HG03045 (cell line): ENCODE measurements at regions not wholly inside any gene's neighbourhood (a gene's known extent, or its start where the extent isn't known, plus 50 kb on each side); places are given as distances from the start of the nearest gene placed in this dataset.

ENCODE experiments used
- ATAC-seq: cut with Tn5 transposase; IDR thresholded peaks from one replicate; pipeline ENCODE4 v1.9.1; 2021; ENCODE audit warnings: mild to moderate bottlenecking, moderate library complexity; ENCODE audit not compliant: unreplicated experiment

DNA sequence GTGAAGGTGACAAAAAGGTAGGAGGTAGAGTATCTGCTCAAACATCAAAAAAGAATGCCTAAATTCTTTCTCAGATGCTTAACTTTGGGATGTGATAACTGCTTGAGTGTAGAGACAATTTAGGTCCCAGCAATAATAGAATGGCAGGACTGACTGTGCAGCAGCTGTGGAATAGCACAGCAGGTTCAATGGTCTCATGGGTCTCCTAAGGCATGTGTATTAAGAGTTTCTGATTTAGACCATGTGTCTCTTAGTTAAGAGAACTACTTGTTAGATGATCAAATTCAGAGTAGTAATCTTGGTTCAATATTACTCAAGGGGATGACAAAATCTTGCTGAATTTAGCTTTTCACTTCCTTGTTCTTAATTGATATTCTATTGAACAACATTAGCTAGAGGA lies 72.0 kb downstream of the ALX1 start:
- ATAC-seq = no peak

DNA sequence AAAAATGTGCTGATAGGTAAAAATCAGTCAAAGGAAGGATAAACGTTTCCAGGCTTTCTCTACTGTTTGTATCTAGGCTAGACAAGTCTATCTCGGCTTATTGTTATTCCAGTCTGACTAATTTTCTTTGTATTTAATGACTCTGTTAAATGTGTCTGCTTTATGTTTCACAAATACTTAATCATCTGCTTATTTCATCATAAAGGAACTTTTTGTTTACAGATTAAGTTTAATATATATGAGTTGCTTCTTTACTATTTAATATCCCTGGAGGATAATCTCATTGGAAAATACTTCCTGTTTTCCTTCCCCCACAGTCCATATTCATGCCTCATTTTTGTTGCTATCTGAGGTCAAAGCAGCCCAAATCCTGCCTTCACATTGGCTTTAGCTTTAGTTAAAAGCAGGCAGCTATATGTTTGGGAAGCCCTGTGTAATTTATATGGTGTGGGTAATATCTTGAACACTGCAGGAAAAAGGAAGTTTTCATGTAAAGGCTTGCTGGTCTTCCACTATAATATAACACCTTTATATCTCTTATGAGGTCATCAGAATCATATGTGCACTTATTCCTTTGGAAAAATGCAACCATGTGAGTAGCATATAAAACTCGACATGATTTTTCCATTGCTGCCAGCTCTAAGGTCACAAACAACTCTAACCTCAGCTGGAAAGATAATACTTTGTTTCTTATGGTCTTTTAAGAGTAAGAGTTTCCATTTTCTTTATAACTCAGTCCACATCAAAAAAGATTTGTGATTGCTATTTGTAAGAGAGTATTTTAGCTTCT lies 76.8 kb downstream of the ALX1 start:
- ATAC-seq = no peak

DNA sequence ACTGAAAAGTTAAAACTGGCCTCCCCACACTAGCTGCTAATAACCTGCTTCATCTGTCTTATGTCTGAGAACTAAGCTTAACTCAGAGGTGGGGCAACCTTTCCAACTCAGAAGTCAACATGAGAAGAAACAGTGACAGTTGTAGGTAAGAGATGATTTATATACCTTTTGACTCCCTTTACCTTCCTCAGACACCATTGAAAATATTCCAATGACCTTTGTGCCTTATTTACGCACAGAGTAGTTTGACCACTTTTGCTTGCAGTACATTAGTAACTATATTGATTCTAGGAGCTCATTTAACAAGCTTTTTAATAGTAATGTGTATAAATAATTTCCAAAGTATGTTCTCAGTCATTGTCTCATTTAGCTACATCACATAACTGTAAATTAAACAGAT lies 77.6 kb downstream of the ALX1 start:
- no peak for ATAC-seq

DNA sequence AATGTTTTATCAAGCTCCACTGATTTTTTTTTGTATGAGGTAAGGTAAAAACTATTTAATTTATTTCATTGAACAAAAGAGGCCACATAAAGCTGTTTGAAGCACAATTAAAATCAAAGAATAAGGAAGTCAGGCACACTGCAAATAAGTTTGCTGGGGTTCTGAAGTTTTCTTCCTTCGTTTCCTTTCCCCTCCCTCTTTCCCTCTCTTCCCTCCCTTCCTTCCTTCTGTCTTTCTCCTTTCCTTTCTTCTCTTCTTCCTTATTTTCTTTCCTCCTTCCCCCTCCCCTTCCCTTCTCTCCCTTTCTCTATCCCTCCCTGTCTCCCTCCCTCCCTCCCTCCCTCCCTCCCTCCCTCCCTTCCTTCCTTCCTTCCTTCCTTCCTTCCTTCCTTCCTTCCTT lies 78.7 kb downstream of the ALX1 start:
- ATAC-seq = no peak

DNA sequence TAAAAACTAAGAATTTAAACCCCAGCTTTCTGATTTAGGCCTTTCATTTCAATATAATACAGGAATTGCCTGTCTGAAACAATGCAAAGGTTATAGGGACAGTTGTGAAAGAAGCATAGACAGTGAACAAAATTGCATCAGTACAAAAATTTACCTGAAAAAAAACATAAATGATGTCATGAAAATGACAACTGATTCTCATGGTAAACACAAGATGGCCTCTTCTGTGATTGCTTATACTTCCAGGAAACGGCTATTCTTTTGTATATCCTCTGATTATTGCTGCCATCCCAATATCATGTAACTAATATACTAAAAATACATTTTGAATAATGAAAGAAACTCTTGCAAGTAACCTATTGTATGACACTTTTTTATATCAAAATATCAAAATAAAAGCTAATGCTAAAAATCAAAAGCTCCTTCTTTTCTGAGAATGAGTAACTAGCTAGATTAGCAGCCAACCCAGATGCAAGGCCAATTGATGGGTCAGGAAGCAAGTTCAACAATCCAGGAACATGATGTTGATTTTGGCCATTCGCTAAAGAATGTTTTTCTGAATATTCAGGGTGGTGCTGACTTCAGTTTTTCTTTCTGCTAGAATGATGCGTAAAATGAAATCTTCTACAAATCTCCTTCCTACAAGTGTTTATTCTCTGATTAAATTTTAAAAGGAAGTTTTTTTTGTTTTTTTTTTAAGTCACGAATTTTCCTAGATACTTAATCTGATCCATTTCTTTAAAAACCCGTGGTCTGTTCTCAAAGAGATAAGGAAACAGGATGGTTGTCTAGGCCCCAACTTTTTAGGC lies 83.6 kb downstream of the ALX1 start:
- ATAC-seq = no peak

DNA sequence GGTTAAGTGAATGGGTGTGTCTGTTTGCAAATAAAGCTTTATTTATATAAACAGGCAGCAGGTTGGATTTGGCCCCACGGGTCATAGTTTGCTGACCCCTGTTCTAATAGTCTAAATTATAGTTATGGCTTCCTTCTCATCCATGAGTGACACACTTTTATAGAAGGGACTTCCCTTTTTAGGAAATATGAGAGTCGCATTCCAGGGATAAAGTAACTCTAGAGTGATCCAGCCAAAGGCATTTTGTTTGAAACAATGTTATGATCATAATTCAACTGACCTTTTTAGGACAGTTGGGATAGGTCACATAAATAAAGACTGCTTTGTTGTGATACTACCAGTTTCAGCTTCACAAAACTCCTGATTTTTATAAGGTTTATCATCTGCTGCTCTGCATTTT lies 87.9 kb downstream of the ALX1 start:
- no peak for ATAC-seq

DNA sequence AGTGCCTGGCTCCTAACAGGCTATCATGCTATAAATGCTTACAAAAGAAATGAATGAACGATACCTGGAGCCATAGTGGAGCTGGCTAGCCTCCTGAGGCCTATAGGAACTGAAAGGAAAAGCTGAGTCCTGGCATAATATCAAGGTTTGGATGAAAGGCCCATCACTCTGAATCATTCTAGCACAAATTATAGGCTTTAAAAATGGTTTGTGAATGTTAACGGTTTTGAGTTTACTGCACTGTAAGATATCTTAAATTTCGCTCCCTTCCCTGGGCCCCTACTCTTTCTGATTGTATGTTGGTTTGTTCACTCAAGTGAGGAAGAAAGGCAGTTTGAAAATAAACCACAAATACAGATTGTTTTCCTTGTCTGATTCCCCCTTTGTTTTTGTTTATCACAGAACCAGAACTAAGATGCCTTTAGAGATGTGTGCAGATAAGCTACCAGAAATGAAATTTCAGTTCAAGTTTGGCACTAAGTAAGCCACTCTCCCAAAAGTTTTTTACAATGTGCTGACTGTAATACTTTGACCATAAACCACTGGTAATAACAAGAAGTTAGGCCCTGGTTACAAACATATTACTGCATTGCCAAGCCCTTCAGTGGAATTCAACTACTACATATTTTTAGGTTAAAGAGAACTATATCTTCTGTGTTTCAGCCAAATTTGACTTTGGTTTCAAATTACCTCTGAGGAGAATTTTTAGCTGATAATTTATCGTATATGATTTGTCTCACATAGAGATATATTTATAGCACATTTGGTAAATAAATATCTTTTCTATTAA lies 89.5 kb downstream of the ALX1 start:
- ATAC-seq = no peak

DNA sequence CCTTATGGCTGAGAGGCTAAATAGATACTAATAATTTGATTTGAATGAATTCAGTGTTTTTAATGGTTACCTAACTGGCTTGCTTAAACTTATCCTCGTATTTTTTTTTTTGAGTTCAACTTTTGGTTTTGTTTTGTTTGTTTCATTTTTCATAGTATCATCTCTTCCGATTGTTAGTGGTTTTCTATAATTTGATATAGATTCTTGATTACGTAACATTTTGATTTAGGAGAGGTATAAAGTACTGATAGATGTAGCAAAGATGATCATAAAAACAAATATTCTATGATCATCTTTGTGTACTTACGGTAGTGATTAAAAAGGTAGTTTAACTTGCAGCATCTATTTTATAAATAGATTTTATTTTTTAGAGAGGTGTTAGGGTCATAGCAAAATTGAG lies 93.0 kb downstream of the ALX1 start:
- no peak for ATAC-seq

DNA sequence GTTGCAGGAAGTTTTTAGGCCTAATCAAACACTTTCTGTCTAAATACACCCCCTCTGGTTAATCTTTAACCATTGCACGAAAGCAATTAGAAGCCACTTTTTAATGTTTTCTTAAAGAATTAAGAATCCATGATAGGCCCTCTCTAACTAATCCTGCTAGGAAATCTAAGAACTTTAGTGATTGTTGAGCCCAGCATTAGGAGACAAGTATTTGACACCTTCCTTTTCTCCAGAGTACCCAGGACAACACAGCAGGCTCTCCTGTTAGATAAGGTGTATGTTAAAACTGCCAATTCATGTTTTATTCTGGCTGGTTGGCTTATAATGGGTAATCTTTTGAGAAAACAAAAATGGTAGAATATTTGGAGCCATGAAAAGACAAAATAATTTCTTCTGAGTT lies 95.0 kb downstream of the ALX1 start:
- no peak for ATAC-seq

DNA sequence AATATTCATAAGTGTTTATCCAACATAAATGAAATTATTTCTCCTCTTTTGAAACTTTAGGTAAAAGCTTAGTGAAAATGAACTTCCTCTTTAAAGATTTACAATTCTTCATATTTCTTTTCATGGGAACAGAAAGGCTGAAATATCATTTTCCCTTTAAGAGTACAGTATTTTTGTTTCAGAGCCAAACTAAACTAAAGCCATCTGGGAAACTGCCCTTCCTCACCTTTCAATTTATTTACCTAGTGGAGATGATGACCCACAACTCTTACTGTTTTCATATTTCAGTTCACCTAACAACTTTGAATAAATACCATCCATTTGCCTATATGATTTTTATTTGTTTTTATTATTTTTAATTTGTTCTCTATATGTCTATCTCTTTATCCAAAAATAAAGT lies 105.4 kb downstream of the ALX1 start:
- no peak for ATAC-seq

DNA sequence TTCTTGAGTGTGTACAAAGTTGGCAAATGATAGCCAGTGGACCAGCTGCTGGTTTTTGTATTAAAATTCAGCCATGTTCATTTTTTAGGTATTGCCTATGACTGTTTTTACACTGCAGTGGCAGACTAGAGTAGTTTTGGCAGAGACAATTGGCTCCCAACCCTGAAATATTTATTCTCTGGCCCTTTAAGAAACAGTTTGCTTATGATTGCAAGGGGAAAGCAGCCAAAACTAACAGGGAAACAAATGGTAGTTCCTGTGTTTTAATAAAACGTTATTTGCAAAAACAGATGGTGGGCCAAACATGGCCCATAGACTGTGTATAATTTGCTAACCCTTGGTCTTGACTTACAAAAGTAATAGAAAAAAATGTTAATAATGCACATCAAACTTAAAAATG lies 110.2 kb downstream of the ALX1 start:
- ATAC-seq = no peak

DNA sequence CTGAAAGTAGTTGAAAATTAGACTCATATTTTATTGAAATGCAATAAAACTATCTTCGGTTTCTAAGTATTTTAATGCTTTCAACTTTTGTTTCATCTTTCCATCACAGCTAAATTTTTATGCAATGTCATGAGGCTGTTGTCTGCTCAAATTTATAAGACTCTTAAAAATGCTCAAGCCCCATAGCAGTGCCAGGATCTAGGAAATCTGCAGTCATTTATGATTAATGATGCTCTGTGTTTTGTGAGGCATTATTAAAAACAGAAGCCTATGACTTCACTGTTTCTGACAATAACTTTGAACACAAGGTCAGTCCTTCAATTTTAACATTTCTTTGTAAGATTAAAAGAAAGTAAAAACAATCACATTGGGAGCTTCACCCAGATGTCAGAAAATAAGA lies 112.5 kb downstream of the ALX1 start:
- no peak for ATAC-seq

DNA sequence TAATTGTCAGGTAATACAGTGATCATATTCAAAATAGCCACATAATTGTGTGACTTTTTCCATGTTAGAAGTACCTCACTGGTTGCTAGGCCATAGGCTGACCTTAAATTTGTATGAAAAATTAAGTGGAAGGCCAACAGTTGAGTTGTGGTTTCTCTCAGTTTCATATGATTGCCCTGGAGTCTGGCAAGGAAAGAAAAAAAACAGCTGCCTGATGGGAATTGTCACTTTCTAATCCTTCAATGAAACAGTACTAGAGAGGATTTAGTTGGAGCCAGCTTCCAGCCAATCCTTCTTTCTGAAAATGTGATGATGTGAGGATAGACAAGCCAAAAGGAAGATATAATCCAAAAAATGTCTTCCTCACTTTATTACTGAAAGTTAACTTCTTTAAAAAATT lies 113.6 kb downstream of the ALX1 start:
- no peak for ATAC-seq

DNA sequence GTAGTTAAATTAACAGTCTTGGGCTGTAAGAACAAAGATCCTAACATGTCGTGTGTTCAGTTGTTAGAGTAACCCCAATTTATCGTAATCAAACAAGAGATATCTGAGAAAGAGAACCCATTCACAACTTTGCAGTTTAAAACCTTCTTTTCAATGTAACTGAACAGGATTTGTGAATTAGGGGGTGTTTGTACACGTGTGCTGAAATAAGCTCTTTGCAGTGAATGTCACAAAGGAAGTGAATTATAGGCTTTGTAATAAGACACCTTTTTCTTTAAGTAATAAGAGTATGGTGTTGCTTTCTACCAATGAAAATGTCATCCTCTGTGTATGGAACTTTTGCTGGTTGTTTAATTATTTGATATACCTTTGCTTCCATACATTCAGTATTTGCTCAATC lies 114.0 kb downstream of the ALX1 start:
- ATAC-seq = no peak

DNA sequence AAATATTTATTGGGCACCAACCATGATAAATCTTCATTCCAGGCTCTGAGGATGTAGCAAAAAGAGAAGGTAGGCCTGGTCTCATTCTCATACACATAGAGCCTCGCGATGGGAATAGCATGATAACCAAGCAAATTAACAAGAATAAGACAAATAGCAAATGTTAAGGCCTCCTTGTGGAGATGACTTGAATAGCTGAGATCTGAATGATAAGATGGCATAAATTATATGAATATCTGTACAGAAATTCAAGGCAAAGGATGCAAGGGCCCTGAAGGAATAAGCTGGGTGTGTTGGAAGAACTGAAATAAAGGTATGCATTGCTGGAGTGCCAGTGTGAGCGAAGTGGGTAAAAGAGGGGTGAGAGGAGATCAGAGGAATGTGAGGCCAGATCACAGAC lies 114.8 kb downstream of the ALX1 start:
- ATAC-seq = no peak

DNA sequence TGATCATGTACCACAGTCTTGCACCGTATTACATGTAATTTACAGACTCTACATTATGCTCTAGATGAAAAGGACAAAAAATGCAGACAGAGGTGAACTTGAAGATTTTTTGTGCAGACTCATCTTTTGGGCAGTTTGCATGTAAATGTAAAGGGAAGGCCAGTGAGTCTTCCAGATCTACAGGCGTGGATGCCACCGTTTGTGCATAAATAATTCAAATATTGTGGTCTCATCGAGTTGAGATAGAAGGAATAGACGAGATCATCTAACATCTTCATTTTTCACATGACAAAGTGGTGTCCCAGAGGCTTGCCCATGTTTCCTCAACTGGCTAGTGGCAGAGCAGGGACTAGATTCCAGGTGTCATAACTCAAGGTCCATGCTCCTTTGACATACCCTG lies 125.2 kb downstream of the ALX1 start:
- no peak for ATAC-seq

DNA sequence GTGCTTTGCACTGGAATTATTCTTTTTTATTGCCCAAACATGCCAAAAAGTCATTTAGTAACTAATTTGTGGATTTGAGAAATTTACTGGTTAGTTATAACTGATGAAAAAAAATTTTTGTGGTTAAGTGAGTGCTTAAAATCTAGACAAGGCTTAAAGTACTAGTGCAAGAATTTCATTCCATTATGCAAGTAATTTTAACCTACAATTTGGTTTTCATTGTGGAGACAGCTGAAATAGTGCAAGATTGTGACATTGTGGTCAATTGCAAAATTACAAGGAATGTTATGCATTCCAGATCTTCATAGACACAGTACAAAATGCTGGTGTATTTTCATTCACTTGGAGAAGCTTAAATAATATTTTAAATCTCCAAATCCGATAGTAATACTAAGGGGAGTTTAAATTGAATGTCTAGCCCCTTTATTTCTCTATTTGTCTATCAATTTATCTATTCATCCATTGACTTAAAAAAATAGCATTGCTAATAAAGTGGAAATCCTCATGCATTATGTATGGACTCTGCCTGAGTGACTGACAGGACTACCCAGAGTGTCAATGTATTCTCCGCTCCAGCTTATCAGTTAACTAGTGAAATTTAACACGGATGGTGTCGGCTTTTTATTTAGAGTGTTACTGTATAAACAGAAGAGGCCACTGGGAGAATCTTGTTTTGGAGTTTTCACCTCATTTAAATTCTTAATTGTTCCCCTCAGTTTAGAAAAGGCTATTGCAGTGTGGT lies 125.9 kb downstream of the ALX1 start:
- no peak for ATAC-seq

DNA sequence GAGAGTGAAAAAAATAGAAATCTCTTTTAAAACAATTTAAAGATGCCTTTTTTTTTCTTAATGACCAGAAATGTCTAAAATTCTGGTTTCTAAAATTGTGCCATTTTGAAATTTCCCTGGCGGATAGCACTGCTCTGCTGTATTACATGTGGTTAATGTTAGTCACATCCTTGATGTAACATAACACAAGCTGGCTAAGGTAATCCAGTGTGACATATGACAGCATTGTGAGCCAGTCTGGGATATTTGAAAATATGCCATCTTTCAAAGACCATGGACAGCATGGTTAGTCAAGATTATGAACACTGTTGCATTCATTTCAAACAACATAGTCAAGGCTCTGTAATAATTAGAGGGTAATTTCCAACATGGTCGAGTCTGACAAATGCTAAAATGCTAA lies 133.2 kb downstream of the ALX1 start:
- no peak for ATAC-seq

DNA sequence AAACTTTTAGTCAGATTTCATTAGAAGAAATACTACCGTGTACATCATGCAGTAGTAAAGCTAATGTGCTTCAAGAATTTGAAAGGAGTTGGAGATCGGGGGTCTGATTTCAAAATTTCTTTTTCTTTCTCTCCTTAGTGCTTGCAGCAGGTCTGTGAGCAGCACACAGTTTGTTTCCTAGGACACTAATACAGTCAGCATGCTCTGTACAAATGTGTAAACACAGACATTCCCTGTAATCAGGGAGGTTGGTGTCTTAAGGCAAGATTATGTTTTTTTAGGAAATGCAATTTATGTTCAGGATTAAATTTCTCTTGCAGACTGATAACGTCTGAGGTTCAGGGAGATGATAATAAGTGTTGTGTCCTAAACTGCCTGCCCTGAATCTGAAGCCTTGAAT lies 142.7 kb downstream of the ALX1 start:
- no peak for ATAC-seq

DNA sequence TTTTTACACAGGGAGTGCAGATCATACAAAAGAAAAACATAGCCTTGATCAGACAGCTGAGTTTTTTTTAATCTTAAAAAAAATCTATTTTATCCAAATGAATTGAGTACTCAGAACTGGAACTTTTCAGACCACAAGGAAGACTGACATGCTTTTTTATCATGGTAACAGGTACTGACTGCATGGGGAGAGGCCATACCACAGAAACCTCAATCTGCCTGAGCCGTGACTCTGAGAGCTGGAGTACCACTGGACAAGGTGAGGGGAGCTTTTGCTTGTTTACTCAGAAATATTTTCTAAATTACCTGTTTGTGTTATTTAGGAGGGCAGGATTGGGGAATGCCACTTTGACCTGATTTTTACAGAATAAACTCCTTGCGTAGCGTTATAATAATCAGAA lies 143.9 kb downstream of the ALX1 start:
- ATAC-seq = peak; percentile 44
